Right lobe of liver (tissue), 4 donors: ENCODE measurements at regions not wholly inside any gene's neighbourhood (a gene's known extent, or its start where the extent isn't known, plus 50 kb on each side); places are given as distances from the start of the nearest gene placed in this dataset.

ENCODE experiments used
- POLR2A ChIP-seq: fragments of 450-650 bp; IDR thresholded peaks from one replicate; pipeline ENCODE4 v1.6.1; 2017; ENCODE audit warnings: antibody characterized with exemption, mild to moderate bottlenecking
- TF ChIP-seq, protein P1 (sequence below), 4 donors: fragments of 200-600 bp in 3 of 4; fragments of 450-650 bp in 1 of 4; IDR thresholded peaks; one replicate each; pipeline versions ENCODE4 v1.5.1 to v1.8.0; 2016 to 2022; ENCODE audit warnings: antibody characterized with exemption in 4 of 4, mild to moderate bottlenecking in 2 of 4
- donor health status: DM: no; HTN: no; CAD: no.
- donor health status: DM: no; HTN: no; CAD: no.
- donor health status: DM: no; HTN: yes; CAD: no.

GRCh38 chr10:43873717-43874116 lies 225.0 kb upstream of the ZNF32 start:
- TF ChIP-seq, protein P1, sequence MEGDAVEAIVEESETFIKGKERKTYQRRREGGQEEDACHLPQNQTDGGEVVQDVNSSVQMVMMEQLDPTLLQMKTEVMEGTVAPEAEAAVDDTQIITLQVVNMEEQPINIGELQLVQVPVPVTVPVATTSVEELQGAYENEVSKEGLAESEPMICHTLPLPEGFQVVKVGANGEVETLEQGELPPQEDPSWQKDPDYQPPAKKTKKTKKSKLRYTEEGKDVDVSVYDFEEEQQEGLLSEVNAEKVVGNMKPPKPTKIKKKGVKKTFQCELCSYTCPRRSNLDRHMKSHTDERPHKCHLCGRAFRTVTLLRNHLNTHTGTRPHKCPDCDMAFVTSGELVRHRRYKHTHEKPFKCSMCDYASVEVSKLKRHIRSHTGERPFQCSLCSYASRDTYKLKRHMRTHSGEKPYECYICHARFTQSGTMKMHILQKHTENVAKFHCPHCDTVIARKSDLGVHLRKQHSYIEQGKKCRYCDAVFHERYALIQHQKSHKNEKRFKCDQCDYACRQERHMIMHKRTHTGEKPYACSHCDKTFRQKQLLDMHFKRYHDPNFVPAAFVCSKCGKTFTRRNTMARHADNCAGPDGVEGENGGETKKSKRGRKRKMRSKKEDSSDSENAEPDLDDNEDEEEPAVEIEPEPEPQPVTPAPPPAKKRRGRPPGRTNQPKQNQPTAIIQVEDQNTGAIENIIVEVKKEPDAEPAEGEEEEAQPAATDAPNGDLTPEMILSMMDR (IDR thresholded peaks at IDR 0.05) = no peak
- no peak for TF ChIP-seq POLR2A
